UCSD-AML1 (cell line): ENCODE measurements at regions not wholly inside any gene's neighbourhood (a gene's known extent, or its start where the extent isn't known, plus 50 kb on each side); places are given as distances from the start of the nearest gene placed in this dataset.
A peak's percentile ranks its signal among the peaks of the same experiment; 100 is the strongest.

ENCODE experiments used
- DNase-seq: peaks from one replicate; lab custom pipeline; 2025; ENCODE audit not compliant: unreplicated experiment; lab: John Stamatoyannopoulos, UW

DNA sequence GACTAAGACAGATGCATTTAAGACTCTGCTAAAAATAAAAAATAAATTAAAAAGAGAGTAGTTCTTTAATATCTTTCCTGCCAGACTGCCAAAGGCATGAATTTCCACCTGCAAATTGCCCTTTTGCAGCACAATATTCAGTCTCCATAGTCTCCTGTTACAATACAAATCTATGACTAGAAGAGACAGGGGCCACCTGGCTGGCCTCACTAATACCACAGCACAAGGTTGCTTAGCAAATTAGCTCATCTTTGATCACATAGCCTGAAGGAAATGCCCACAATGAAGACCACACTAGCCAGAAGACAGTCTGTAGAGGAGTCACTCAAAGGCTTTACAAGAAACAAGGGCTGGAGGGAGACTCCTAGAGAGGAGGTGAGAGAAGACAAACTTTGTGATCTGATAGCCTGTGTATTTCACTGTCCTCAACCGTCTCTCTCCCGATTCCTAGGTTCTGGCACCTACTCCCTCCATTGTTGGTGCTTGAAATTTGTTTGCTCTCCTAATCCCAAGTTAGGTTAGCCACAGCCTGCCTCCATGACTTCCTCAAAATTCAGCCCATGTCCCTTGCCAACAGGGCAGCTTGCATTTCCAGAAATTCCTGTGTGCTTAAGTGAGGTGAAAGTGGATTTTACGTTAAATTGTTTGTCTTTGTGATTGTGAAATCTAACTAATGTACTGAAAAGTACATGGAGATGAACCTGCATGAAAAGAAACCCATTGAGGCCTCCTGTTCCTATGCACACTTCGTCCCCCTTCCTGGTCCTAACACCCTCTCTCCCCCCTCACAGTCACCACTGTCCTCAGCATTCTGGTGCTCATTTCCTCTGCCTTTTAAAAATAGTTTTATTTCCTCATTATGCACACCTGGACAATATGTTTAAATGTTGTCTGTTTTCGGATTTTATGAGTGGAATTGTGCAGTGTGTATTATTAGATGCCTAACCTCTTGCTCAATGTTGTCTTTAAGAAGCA, 88.7 kb upstream of the PLXNC1 start:
- DNase-seq, result no peak

GRCh38 chr12:94062194-94062593, 86.2 kb upstream of the PLXNC1 start:
- no peak for DNase-seq

DNA sequence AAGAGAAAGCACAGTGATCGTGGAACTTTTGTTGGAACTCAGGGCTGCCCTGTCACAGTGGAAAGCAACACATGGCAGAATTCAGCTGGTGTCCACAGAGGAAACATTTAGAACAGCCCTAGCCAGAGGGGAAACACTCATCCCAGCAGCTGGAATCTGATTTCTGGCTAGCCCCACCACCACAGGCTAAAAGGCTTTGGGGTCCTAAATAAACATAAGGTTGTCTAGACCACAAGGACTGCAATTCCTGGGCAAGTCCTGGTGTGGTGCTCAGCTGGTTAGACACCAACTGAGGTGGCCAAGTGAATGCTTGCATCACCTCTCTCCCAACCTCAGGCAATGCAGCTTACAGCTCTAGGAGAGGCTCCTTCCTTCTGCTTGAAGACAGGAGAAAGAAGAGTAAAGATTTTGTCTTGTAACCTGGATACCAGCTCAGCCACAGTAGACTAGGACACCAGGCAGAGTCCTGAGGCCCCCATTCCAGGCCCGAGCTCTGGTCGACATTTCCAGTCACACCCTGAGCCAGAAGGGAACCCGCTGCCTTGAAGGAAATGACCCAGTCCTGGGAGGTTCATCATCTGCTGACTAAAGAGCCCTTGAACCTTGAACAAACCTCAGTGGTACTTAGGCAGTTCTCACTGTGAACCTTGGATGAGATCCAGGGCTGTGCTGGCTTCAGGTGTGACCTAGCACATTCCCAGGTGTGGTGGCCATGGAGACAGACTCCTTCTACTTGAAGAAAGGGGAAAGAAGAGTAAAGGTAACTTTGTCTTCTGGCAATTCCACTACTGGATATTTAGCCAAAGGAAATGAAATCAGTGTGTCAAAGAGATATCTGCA, 85.4 kb upstream of the PLXNC1 start:
- DNase-seq, result no peak

DNA sequence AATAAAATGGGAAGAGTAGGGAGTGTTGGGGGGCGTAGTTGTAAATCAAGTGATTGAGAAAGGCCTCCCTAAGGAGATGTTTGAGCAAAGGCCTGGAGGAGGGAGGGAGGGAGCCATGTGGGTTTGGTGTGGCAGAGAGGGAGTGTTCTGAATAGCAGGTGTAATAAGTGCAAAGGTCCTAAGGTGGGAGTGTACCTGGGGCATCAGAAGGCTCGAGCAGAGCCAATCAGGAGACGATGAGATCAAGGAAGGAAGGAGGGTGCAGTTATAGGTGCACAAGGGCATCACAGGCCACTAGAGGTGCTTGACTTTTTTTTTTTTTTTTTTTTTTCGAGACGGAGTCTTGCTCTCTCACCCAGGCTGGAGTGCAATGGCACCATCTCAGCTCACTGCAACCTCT, 77.9 kb upstream of the PLXNC1 start:
- no peak for DNase-seq

DNA sequence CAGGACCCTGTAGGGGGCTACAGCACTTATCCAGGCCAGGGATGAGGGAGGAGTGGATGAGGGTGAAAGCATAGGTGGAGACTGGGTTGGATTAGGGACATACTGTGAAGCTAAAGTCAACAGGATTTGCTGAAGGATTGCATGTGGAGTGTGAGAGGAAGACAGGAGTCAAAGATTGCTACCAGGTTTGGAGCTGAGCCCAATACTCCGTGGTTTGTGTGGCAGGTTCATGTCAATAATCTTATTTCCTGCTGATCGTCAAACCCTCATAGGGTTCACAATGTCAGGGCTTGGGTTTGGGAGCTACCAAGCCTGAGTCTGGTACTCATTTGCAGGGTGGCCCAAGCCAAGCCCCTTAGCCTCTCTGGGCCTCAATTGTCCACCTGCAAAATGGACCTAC, 77.1 kb upstream of the PLXNC1 start:
- DNase-seq, result no peak

GRCh38 chr12:94073441-94074051, 74.8 kb upstream of the PLXNC1 start:
- no peak for DNase-seq

DNA sequence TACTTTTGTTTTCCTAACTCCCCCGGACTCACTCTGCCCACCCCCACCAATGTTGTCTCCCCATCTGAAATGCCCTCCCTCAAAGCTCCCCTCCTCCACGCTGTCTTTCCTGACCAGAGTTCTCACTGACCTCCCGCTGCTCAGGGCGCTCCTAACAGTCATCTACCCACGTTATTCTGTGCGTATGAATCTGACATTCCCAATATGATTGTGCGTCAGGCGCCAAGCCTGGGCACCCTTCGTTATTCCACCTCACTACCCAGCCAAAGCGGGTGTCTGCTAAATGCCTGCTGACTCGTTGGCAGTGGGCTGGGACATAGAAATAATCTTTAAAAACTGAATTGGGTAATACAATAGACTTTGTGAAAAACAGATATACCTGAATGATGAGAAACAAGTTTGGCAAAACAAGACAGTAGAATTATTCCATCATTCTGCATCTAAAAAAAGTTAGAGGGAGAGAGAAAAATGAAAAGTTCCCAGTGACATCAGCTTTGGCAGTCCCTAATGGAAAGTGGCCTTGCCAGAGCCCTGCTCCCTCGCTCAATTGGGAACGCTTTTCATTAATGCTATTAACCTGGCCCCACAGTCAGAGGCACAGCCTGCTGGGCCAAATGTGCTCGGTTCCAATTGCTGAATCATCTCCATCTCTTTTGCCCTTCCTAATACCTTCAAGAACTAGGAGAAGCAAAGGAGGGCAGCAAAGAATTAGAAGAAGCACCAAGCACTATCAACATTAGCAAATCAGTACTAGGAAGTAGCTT, 74.0 kb upstream of the PLXNC1 start:
- no peak for DNase-seq

- peak; percentile 43 for DNase-seq
Observed at GRCh38 chr12:94074980-94075629, 73.3 kb upstream of the PLXNC1 start.

DNA sequence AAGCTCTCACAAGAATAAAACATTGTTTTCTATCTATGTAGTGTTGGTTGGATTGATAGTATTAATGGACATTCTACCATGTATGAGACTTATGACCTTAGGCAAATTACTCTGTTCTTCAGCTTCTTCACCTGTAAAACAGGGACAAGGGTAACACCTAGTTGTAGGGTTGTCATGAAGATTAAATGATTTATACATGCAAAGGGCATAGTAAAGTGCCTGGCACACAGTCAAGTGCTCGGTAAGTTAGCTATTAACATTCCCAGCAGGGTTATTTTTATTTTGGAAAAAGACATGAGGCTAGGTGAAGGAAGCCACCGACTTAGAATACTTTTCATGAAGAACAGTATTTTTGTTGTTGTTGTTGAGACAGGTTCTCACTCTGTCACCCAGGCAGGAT, 71.2 kb upstream of the PLXNC1 start:
- no peak for DNase-seq

DNA sequence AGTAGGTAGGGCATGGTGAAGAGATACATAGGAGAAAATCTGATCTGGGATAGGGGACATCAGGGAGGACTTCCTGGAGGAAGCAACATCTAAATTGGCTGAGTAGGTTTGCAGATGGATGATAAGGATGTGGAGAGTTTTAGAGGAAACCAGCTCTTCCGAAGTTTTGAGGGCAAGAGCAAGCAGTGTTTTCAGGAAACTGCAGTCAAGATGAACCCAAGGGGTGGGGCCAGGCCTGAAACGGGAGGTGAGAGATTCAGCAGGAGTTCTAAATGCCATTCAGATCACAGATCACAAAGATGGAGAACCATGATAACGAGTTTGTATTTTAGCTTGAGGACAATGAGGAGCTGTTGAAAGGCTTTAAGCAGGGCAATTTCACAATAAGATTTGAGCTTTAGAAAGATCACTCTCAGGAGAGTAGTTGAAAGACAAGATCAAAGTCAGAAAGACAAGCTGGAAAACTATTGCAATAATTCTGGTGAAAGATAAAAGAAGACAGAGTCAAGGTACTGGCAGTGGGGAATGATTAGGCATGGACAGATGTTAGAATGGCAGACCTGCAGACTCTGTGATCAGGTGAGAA, 70.1 kb upstream of the PLXNC1 start:
- peak; percentile 28 for DNase-seq

DNA sequence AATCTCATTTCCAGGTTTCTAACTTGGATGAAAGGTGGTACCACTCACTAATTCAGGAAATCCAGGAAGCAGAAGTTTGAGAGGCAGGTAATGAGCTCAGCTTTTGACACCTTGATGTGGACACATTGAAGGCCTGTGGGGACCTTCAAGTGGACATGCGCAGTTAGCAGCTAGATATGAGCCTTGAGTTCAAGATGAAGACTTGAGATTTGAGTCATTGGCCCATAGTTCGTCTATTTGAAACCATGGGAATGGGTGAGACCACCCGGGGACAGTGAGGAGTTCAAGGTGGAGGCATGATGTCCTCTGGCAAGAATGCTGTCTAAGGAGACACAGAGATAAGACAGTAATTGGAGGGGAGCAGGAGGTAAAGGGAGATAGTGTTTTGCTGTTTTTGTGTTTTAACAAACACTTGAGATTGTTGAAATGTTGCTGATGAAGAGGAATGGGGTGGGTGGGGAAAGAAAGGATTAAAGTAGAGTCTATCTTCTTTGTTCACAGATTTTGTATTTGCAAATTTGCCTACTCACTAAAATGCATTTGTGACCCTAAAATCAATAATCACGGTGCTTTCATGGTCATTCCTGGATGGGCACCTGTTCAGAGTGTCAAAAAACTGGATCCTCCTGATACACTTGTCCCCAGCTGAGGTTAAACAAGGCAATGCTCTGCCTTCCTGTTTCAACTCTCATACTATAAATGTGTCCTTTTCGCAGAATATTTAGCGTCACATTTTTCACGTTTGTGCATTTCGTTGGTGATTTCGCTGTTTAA, 69.5 kb upstream of the PLXNC1 start:
- no peak for DNase-seq

- DNase-seq, result no peak
Observed at GRCh38 chr12:94079566-94080340, 68.6 kb upstream of the PLXNC1 start.

GRCh38 chr12:94080341-94081009, 67.9 kb upstream of the PLXNC1 start:
- DNase-seq, result no peak

DNA sequence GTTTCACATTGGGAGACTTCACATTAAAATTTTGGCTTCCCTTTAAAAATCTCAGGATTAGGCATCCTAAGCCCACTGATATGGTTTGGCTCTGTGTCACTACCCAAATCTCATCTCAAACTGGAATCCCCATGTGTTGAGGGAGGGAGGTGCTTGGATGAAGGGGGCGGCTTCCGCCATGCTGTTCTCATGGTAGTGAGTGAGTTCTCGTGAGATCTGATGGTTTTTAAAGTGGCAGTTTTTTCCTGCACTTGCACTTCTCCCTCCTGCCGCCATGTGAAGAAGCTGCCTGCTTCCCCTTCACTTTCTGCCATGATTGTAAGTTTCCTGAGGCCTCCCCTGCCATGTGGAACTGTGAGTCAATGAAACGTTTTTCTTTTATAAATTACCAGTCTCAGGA, 65.7 kb upstream of the PLXNC1 start:
- no peak for DNase-seq

- no peak for DNase-seq
Observed at GRCh38 chr12:94089891-94090290, 58.5 kb upstream of the PLXNC1 start.

DNA sequence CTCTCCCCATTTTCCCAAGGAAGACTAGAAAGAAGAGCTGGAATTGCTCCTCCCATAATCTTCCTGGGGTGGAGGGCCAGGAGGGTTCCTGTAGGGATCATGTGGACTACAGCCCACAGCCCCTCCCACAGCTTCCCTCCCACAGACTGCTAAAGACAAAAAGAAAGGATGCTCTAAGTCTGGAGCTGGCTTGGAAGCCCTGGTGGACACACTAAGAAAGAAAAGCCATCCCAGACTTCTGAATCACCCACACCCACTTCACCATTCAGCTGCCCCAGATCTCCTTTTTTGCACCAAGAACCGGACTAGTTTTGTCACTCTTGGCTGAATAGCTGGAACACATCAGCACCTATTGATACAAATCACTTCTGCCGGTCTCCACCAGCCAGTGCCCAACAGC, 56.8 kb upstream of the PLXNC1 start:
- DNase-seq, result no peak

GRCh38 chr12:94092516-94093241, 55.7 kb upstream of the PLXNC1 start:
- no peak for DNase-seq
